A673 (cell line): ENCODE measurements at regions not wholly inside any gene's neighbourhood (a gene's known extent, or its start where the extent isn't known, plus 50 kb on each side); places are given as distances from the start of the nearest gene placed in this dataset.

ENCODE experiments used
- CTCF ChIP-seq: fragments of 300-800, 200-600 bp; sonication (generic); conservative IDR thresholded peaks from 2 replicates; pipeline ENCODE4 v1.5.1; 2017; ENCODE audit warnings: low read depth, mild to moderate bottlenecking, antibody characterized with exemption, low read length, moderate library complexity, mixed read lengths
- EZH2 ChIP-seq: fragments of 200-600 bp; sonication (generic); IDR thresholded peaks from 2 replicates; pipeline ENCODE4 v1.6.1; 2017; ENCODE audit warnings: borderline replicate concordance, low read depth, mild to moderate bottlenecking, mixed read lengths, antibody characterized with exemption, low read length; ENCODE audit not compliant: poor library complexity, severe bottlenecking

GRCh38 chr12:13764748-13765147 lies 216.7 kb downstream of the GRIN2B start:
- TF ChIP-seq CTCF (no peak), EZH2 (no peak)
